ENCODE measurements at regions not wholly inside any gene's neighbourhood (a gene's known extent, or its start where the extent isn't known, plus 50 kb on each side); places are given as distances from the start of the nearest gene placed in this dataset.

- TF ChIP-seq EZH2 (optimal IDR thresholded peaks at IDR 0.05; ENCODE audit: low read depth, low read length) (no peak), EZH2phosphoT487 (IDR thresholded peaks at IDR 0.05; ENCODE audit: low read length) (no peak), CTCF (IDR thresholded peaks at IDR 0.05; ENCODE audit: low read length) (no peak)
Measured at GRCh38 chr6:132003516-132004178, 52.5 kb upstream of the CCN2 start.

Measured in MM.1S (cell line).